Prostate gland (tissue), 2 donors: ENCODE measurements at regions not wholly inside any gene's neighbourhood (a gene's known extent, or its start where the extent isn't known, plus 50 kb on each side); places are given as distances from the start of the nearest gene placed in this dataset.
"Not testable (repeated sequence)": the region's sequence is repeated elsewhere in the genome, so short reads cannot be mapped to it uniquely, and the experiment has no call there.

Experiments used
- DNase-seq: peaks from one replicate; pipeline ENCODE4 v3.0.0-alpha.2; 2019; ENCODE audit warnings: low spot score
- H3K27ac ChIP-seq, 2 donors: fragments of 200-600 bp; sonication (generic); 2 replicates each; pipeline ENCODE4 v1.5.1; 2017 to 2019
- H3K27me3 ChIP-seq: fragments of 200-600 bp; sonication (generic); replicated peaks from 2 replicates; pipeline ENCODE4 v1.5.1; 2019; ENCODE audit not compliant: insufficient read depth
- H3K36me3 ChIP-seq, 2 donors: fragments of 200-600 bp; sonication (generic); 1 replicate in 1 of 2; 2 replicates in 1 of 2; pipeline versions ENCODE4 v1.5.1 to v1.8.1; 2017 to 2019
- H3K4me1 ChIP-seq: fragments of 200-600 bp; sonication (generic); replicated peaks from 2 replicates; pipeline ENCODE4 v1.5.1; 2019
- H3K4me3 ChIP-seq, 2 donors: fragments of 200-600 bp; sonication (generic); 2 replicates each; pipeline ENCODE4 v1.5.1; 2017 to 2019
- H3K9me3 ChIP-seq: fragments of 200-600 bp; sonication (generic); 2 replicates; pipeline ENCODE4 v1.5.1; 2017
- POLR2A ChIP-seq: fragments of 450-650 bp; IDR thresholded peaks from one replicate; pipeline ENCODE4 v1.6.1; 2016; ENCODE audit warnings: antibody characterized with exemption, mild to moderate bottlenecking
- POLR2AphosphoS5 ChIP-seq: sonication (generic); formaldehyde crosslinking; IDR thresholded peaks from one replicate; pipeline ENCODE4 v1.6.1; 2017; ENCODE audit warnings: antibody characterized with exemption
- WGBS: methylation state at CpG from one replicate; pipeline ENCODE4 v1.1.5; 2018; 5-methylcytosine and 5-hydroxymethylcytosine counted together
- intact Hi-C: fragments of 100-400 bp; cut with DNase I; formaldehyde crosslinking; loops from one replicate; pipeline ENCODE4 v1.14.2; 2022
- TF ChIP-seq, protein P1 (sequence below), 4 experiments: fragments of 200-600 bp in 2 of 4; fragments of 450-650 bp in 2 of 4; sonication (generic) in 2 of 4; IDR thresholded peaks; 1 replicate in 3 of 4; 2 replicates in 1 of 4; pipeline ENCODE4 v1.5.1; 2016 to 2019; ENCODE audit warnings: antibody characterized with exemption in 4 of 4, mild to moderate bottlenecking in 2 of 4, moderate library complexity in 2 of 4

DNA sequence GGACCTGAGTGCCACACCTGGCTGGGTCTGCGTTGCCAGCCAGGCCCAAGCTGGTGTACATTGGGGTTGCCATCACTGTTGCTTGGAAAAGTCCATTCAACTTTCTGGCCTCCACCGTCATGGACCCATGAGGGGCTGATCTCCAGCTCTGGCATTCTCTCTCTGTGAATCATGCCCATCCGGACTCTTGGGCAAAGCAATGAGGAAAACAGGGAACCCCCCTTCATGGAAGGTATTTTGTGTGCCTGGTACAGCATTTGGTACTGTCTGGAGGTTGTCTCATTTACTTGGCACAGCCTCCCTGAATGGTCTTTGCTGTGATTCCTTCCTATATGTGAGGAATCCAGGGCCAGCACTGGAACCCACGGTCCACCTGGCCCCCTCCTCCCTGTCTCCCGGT, 99.4 kb downstream of the FOXD2 start:
- 78% methylated on average over 5 of the region's 5 CpGs for WGBS
- intact Hi-C loops = no loop called here

DNA sequence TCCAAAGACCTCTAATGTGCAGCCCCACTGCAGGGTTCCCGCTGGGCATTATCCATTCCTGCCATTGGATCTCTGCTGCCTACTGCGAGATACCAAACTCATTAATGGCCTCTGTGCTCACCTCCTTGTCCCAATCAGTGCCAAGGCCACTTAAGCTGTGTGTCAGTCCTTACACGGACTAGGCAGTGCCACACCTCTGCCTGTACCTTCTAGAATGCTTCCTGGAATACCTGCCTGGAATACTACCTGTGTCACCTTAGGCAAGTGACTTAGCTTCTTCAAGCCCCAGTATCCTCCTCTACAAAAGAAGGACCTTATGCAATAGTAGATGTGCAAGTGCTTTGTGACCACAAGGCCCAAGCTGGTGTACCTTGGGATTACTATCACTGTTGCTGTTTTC, 100.1 kb downstream of the FOXD2 start:
- intact Hi-C loops = no loop called here
- Histone ChIP-seq H3K9me3 (no peaks in the 10 kb centered on the region), H3K36me3 (no peaks in the 10 kb centered on the region), H3K4me3 (no peak overlapping the region), H3K27ac (no peak overlapping the region), H3K27me3 (peaks cover 3% of the 10 kb centered on the region), H3K4me1 (peaks cover 12% of the 10 kb centered on the region)
- no peak for DNase-seq
- WGBS = 60% methylated on average over 3 of the region's 3 CpGs
- TF ChIP-seq POLR2A = no peak
- TF ChIP-seq POLR2AphosphoS5 = no peak
- TF ChIP-seq, protein P1, sequence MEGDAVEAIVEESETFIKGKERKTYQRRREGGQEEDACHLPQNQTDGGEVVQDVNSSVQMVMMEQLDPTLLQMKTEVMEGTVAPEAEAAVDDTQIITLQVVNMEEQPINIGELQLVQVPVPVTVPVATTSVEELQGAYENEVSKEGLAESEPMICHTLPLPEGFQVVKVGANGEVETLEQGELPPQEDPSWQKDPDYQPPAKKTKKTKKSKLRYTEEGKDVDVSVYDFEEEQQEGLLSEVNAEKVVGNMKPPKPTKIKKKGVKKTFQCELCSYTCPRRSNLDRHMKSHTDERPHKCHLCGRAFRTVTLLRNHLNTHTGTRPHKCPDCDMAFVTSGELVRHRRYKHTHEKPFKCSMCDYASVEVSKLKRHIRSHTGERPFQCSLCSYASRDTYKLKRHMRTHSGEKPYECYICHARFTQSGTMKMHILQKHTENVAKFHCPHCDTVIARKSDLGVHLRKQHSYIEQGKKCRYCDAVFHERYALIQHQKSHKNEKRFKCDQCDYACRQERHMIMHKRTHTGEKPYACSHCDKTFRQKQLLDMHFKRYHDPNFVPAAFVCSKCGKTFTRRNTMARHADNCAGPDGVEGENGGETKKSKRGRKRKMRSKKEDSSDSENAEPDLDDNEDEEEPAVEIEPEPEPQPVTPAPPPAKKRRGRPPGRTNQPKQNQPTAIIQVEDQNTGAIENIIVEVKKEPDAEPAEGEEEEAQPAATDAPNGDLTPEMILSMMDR (IDR thresholded peaks at IDR 0.05) = no peak

More for the DNA sequence above, 99.4 kb downstream of the FOXD2 start:
- no peak for DNase-seq
- Histone ChIP-seq H3K9me3 (no peaks in the 10 kb centered on the region), H3K27me3 (peaks cover 3% of the 10 kb centered on the region), H3K27ac (no peak overlapping the region), H3K36me3 (no peaks in the 10 kb centered on the region), H3K4me1 (peaks cover 12% of the 10 kb centered on the region), H3K4me3 (no peak overlapping the region)
- TF ChIP-seq, protein P1 (IDR thresholded peaks at IDR 0.05) = no peak
- TF ChIP-seq POLR2AphosphoS5 (no peak), POLR2A (no peak)

DNA sequence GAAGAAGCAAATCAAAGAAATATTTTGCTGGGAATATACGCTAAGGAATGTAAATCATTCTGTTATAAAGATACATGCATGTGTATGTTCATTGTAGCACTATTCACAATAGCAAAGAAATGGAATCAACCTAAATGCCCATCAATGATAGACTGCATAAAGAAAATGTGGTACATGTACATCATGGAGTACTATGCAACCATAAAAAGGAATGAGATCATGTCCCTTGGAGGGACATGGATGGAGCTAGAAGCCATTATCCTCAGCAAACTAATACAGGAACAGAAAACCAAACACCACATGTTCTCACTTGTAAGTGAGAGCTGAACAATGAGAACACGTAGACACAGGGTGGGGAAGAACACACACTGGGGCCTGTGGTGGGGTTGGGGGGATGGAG, 100.7 kb downstream of the FOXD2 start:
- WGBS = 74% methylated on average over 2 of the region's 2 CpGs
- intact Hi-C loops, H3K36me3 ChIP-seq, H3K27ac ChIP-seq, H3K9me3 ChIP-seq, H3K27me3 ChIP-seq, DNase-seq, H3K4me3 ChIP-seq: not testable (repeated sequence)
- peaks cover 12% of the 10 kb centered on the region for H3K4me1 ChIP-seq

DNA sequence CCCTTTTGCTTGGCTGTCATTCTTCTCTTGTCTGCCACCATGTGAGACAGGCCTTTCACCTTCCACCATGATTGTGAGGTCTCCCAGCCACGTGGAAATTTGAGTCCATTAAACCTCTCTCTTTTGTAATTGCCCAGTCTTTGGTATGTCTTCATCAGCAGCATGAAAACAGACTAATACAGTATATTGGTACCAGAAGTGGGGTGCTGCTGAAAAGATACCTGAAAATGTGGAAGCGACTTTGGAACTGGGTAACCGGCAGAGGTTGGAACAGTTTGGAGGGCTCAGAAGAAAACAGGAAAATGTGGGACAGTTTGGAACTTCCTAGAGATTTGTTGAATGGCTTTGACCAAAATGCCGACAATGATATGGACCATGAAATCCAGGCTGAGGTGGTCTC, 103.9 kb downstream of the FOXD2 start:
- DNase-seq, H3K36me3 ChIP-seq, H3K9me3 ChIP-seq, H3K4me1 ChIP-seq, H3K27me3 ChIP-seq, H3K27ac ChIP-seq, H3K4me3 ChIP-seq, intact Hi-C loops: not testable (repeated sequence)
- 88% methylated on average over 4 of the region's 4 CpGs for WGBS

DNA sequence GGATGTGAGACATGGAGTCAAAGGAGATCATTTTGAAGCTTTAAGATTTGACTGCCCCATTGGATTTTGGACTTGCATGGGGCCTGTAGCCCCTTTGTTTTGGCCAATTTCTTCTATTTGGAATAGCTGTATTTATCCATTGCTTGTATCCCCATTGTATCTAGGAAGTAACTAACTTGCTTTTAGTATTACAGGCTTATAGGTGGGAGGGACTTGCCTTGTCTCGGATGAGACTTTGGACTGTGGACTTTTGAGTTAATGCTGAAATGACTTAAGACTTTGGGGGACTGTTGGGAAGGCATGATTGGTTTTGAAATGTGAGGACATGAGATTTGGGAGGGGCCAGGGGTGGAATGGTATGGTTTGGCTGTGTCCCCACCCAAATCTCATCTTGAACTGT, 105.2 kb downstream of the FOXD2 start:
- 100% methylated on average over 1 of the region's 1 CpG for WGBS
- H3K36me3 ChIP-seq, H3K9me3 ChIP-seq, DNase-seq, H3K4me3 ChIP-seq, H3K4me1 ChIP-seq, H3K27ac ChIP-seq, intact Hi-C loops, H3K27me3 ChIP-seq: not testable (repeated sequence)

DNA sequence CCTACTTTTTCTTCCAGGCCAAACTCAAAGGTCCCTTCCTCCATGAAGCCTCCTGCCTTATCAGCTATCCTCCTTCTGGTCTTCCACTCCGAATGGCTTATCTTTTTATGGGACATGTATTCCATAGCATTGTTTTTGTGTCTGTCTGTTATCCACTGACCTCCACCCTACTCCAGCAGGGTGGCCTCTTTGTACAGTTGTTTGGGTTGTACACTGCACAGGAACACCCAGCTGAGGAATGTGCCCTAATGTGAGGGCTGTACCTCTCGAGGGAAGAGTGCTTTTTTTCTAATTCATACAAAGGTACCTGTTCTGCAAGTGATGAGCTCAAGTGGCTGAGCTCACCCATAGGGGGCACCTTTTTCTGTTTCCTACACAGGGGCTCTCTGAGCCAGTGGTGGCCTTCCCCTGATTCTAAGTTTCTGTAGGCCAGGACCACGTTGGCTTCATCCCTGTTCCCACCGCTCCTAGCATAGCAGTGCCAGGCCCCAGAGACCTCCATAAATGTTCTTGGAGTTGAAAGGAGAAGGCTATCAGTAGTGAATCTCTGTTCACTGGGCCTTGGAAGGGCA, 108.2 kb downstream of the FOXD2 start:
- intact Hi-C loops = no loop called here

More for the DNA sequence above, 108.2 kb downstream of the FOXD2 start:
- Histone ChIP-seq H3K27me3 (peaks cover 5% of the 10 kb centered on the region), H3K27ac (no peak overlapping the region), H3K36me3 (no peaks in the 10 kb centered on the region), H3K4me1 (no peaks in the 10 kb centered on the region), H3K4me3 (no peak overlapping the region), H3K9me3 (no peaks in the 10 kb centered on the region)
- no peak for DNase-seq
- TF ChIP-seq, protein P1 (IDR thresholded peaks at IDR 0.05) = no peak
- no peak for TF ChIP-seq POLR2A
- TF ChIP-seq POLR2AphosphoS5 = no peak
- 76% methylated on average over 4 of the region's 4 CpGs for WGBS
